CD8-positive, alpha-beta memory T cell (primary cell): ENCODE measurements at regions not wholly inside any gene's neighbourhood (a gene's known extent, or its start where the extent isn't known, plus 50 kb on each side); places are given as distances from the start of the nearest gene placed in this dataset.

Experiments used
- CTCF ChIA-PET: fragments of 350-600 bp; sonication (Branson Sonifier 250); formaldehyde crosslinking; loops from one replicate; lab custom pipeline; 2021; ENCODE audit warnings: antibody characterized with exemption; lab: Charles Lee
- POLR2A ChIA-PET: fragments of 350-600 bp; sonication (Branson Sonifier 250); formaldehyde crosslinking; loops from one replicate; lab custom pipeline; 2021; ENCODE audit warnings: antibody characterized with exemption; lab: Charles Lee
- DNase-seq, 5 donors: peaks; one replicate each; pipeline versions ENCODE4 v3.0.0 to v3.0.0-alpha.2; 2020 to 2022; ENCODE audit warnings: mixed read lengths in 1 of 5
- H3K27ac ChIP-seq: one replicate; pipeline ENCODE4 v1.7.0; 2013; ENCODE audit warnings: low read depth, mild to moderate bottlenecking, low read length, moderate library complexity
- H3K27me3 ChIP-seq: 2 replicates; pipeline ENCODE4 v1.7.0; 2013; ENCODE audit warnings: low read length, mild to moderate bottlenecking; ENCODE audit not compliant: insufficient read depth, poor library complexity, severe bottlenecking
- H3K36me3 ChIP-seq: 2 replicates; pipeline ENCODE4 v1.7.0; 2013; ENCODE audit warnings: mild to moderate bottlenecking, low read length, moderate library complexity; ENCODE audit not compliant: insufficient read depth
- H3K4me1 ChIP-seq: 2 replicates; pipeline ENCODE4 v1.7.0; 2013; ENCODE audit warnings: mild to moderate bottlenecking, low read length, moderate library complexity; ENCODE audit not compliant: insufficient read depth
- H3K4me3 ChIP-seq: 2 replicates; pipeline ENCODE4 v1.7.0; 2013; ENCODE audit warnings: mild to moderate bottlenecking, low read length
- H3K9me3 ChIP-seq: 2 replicates; pipeline ENCODE4 v1.7.0; 2013; ENCODE audit warnings: mild to moderate bottlenecking, low read length
- H3K27ac Mint-ChIP-seq, 8 donors: one replicate each; pipeline ENCODE4 v1.8.0; 2020 to 2021; ENCODE audit warnings: mixed read lengths in 8 of 8, mild to moderate bottlenecking in 6 of 8, inconsistent platforms in 3 of 8, moderate library complexity in 3 of 8
- H3K27me3 Mint-ChIP-seq, 2 donors: one replicate each; pipeline ENCODE4 v1.8.0; 2020 to 2021; ENCODE audit warnings: mixed read lengths in 2 of 2, mild to moderate bottlenecking in 1 of 2, moderate library complexity in 1 of 2
- H3K36me3 Mint-ChIP-seq, 3 donors: one replicate each; pipeline ENCODE4 v1.8.0; 2020 to 2021; ENCODE audit warnings: mixed read lengths in 3 of 3, inconsistent platforms in 1 of 3, mild to moderate bottlenecking in 1 of 3
- H3K4me1 Mint-ChIP-seq, 3 donors: one replicate each; pipeline ENCODE4 v1.8.0; 2020 to 2021; ENCODE audit warnings: mixed read lengths in 3 of 3, inconsistent platforms in 1 of 3, mild to moderate bottlenecking in 1 of 3
- H3K4me3 Mint-ChIP-seq, 7 donors: one replicate each; pipeline ENCODE4 v1.8.0; 2020 to 2021; ENCODE audit warnings: mixed read lengths in 7 of 7, mild to moderate bottlenecking in 6 of 7, moderate library complexity in 4 of 7, inconsistent platforms in 2 of 7
- H3K9me3 Mint-ChIP-seq, 5 donors: one replicate each; pipeline ENCODE4 v1.8.0; 2020 to 2022; ENCODE audit warnings: mixed read lengths in 5 of 5, mild to moderate bottlenecking in 3 of 5, moderate library complexity in 2 of 5, inconsistent platforms in 1 of 5

DNA sequence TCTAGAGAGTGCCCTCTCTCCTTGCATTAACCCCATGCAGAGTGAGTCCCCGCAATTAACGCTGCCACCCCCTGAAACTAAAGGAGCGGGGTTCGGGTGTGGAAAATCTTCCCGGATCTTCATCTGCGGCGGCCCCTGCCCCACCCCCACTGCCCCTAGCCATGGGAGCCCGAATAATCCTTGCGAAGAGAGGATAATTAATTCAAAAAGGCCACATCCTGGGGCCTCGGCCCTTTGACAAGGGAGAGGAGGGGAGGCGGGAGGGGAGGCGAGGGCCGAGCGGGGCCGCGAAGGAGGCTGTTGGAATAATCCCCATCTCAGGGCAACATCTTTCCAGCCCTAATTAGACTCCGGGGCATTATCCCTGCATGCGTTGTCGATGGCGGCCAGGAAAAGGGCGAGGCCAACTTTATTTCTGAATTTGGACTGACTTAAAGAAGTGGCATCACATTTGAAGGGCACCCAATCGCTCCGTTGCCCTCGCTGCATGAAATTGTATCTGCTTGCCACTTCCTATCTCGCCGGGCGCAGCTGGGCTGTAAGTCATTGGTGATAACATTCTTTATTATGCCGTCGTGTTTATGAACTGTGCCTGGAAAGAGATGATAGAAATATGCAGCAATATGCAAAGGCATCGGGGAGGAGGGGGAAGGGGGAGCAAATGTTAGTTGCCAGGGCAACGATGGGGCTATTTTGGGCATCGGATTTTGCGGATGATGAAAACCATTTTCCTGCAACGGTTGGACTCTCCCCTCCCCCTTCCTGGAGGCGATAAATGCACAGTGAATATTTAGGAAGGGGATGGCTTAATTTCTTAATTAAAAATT lies 387.1 kb upstream of the TNRC6C start:
- H3K27me3 ChIP-seq: no peaks in the 10 kb centered on the region
- peak in 1 of 5 donors; percentile 23 for DNase-seq
- Mint-ChIP-seq H3K4me1 (peaks cover 8 to 10% (median 9%) of the 10 kb centered on the region in 3 donors), H3K27ac (peak overlapping the region in 3 of 8 donors; percentile 10 to 73 (median 48)), H3K4me3 (peak overlapping the region in 5 of 7 donors; percentile 3 to 67 (median 60)), H3K9me3 (no peaks in the 10 kb centered on the region), H3K27me3 (peaks cover 24 to 40% of the 10 kb centered on the region in 2 donors), H3K36me3 (no peaks in the 10 kb centered on the region)
- ChIA-PET CTCF (no interaction called here), POLR2A (no interaction called here)
- no peak overlapping the region for H3K27ac ChIP-seq
- H3K36me3 ChIP-seq: no peaks in the 10 kb centered on the region
- peak overlapping the region; percentile 34 for H3K4me3 ChIP-seq
- no peaks in the 10 kb centered on the region for H3K9me3 ChIP-seq
- peaks cover 9% of the 10 kb centered on the region for H3K4me1 ChIP-seq

DNA sequence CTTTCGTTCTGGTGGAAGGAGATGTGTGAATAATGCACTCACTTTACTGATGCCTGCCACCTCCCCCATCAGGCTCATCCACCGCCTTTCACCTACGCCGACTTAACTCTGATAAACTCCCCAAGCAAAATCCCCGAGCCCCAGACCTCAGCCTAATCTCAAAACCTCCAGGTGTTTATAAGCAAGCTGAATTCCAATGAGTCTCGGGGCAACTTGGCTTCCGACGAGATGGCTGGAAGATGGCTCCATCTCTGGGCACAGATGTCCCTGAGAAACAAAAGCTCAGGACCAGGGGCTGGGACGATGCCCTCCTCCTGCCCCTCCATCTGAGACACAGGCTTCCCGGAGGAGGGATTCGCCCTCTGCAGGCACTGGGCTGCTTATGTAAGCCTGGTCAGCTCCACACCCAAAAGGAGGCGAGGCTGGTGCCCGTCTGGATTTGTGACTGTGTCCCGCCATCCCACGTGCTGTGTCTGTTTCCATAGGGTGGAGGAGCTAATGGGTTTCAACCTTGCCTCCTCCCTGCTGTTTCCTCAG lies 386.4 kb upstream of the TNRC6C start:
- H3K27me3 Mint-ChIP-seq: peaks cover 22 to 35% of the 10 kb centered on the region in 2 donors
- ChIA-PET POLR2A (no interaction called here), CTCF (no interaction called here)
- Histone ChIP-seq H3K4me3 (no peak overlapping the region), H3K4me1 (peaks cover 9% of the 10 kb centered on the region), H3K27ac (no peak overlapping the region), H3K27me3 (no peaks in the 10 kb centered on the region), H3K36me3 (no peaks in the 10 kb centered on the region), H3K9me3 (no peaks in the 10 kb centered on the region)
- H3K4me1 Mint-ChIP-seq: peaks cover 8 to 10% (median 9%) of the 10 kb centered on the region in 3 donors
- H3K27ac Mint-ChIP-seq: peak overlapping the region in 1 of 8 donors; percentile 20
- no peaks in the 10 kb centered on the region for H3K9me3 Mint-ChIP-seq
- H3K36me3 Mint-ChIP-seq: no peaks in the 10 kb centered on the region
- H3K4me3 Mint-ChIP-seq: peak overlapping the region in 5 of 7 donors; percentile 3 to 67 (median 60)
- no peak for DNase-seq

DNA sequence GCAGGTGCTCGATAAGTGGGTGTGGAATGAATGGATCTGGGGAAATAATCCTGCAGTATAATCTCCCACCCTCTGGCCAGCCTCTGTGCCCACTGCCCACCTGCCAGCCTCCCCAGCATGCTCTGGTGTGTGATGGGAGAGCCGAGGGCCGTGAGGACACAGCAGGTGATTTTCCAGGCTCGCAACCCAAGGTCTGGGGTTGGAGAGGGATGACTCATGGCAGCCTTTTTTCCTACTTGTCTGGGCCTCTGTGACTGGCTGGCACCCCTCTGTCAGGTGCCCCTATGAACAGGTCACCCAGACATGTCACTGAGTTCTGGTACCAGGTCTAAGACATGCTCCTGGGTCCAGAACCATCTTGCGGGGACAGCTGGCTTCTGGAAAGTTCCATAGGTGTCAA lies 385.7 kb upstream of the TNRC6C start:
- no peaks in the 10 kb centered on the region for H3K9me3 Mint-ChIP-seq
- Histone ChIP-seq H3K27me3 (no peaks in the 10 kb centered on the region), H3K9me3 (no peaks in the 10 kb centered on the region), H3K27ac (no peak overlapping the region), H3K36me3 (no peaks in the 10 kb centered on the region), H3K4me1 (peaks cover 9% of the 10 kb centered on the region), H3K4me3 (no peak overlapping the region)
- H3K27me3 Mint-ChIP-seq: peaks cover 22 to 30% of the 10 kb centered on the region in 2 donors
- ChIA-PET POLR2A (no interaction called here), CTCF (no interaction called here)
- no peak overlapping the region for H3K4me3 Mint-ChIP-seq
- H3K36me3 Mint-ChIP-seq: no peaks in the 10 kb centered on the region
- peaks cover 8 to 10% (median 9%) of the 10 kb centered on the region in 3 donors for H3K4me1 Mint-ChIP-seq
- no peak for DNase-seq
- no peak overlapping the region for H3K27ac Mint-ChIP-seq

DNA sequence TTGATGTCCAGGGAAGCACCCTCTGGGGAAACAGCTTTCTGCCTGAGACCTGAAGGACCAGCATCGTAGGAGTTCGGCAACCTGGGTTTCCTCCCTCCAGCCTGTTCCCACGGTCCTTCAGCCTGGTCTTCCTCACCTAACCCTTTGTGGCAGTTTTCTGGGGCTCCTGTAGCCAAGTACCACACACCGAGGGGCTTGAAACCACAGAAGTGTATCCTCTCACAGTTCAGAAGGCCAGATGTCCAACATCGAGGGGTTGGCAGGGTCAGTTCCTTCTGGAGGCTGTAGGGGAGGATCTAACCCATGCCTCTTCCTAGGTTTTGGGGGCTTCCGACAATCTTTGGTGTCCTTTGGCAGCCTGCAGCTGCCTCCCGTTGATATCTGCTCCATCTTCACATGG lies 381.0 kb upstream of the TNRC6C start:
- Mint-ChIP-seq H3K36me3 (no peaks in the 10 kb centered on the region), H3K27ac (no peak overlapping the region), H3K4me1 (peaks cover 0 to 4% (median 3%) of the 10 kb centered on the region in 3 donors), H3K4me3 (no peak overlapping the region), H3K27me3 (peaks cover 6 to 20% of the 10 kb centered on the region in 2 donors), H3K9me3 (peaks cover 0 to 7% (median 3%) of the 10 kb centered on the region in 5 donors)
- Histone ChIP-seq H3K9me3 (no peaks in the 10 kb centered on the region), H3K27me3 (no peaks in the 10 kb centered on the region), H3K27ac (no peak overlapping the region), H3K36me3 (no peaks in the 10 kb centered on the region), H3K4me1 (no peaks in the 10 kb centered on the region), H3K4me3 (no peak overlapping the region)
- DNase-seq: no peak
- ChIA-PET POLR2A (no interaction called here), CTCF (no interaction called here)

DNA sequence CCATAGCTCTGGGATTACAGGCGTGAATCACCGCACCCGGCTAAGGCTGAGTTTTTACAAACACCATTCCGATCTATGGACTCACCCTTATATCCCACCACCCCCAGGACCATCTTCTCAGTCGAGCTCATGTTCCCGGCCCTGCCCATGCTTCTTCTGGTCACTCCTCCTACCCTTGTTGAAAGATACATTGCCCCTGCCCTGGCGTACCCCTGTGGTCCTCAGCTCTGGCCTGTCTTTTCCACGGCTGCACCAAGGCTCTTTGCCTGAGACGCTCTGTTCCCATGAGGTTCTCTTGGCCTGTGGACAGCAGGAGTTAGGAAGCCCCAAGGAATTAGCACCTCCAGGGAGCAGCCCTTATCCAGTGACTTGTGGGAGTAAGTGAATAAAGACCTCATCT lies 379.4 kb upstream of the TNRC6C start:
- Histone ChIP-seq H3K4me3 (no peak overlapping the region), H3K9me3 (no peaks in the 10 kb centered on the region), H3K27me3 (no peaks in the 10 kb centered on the region), H3K27ac (no peak overlapping the region), H3K4me1 (no peaks in the 10 kb centered on the region), H3K36me3 (no peaks in the 10 kb centered on the region)
- Mint-ChIP-seq H3K36me3 (no peaks in the 10 kb centered on the region), H3K27ac (no peak overlapping the region), H3K9me3 (peaks cover 0 to 7% (median 3%) of the 10 kb centered on the region in 5 donors), H3K27me3 (peaks cover 3 to 14% of the 10 kb centered on the region in 2 donors), H3K4me1 (peaks cover 0 to 4% (median 3%) of the 10 kb centered on the region in 3 donors), H3K4me3 (no peak overlapping the region)
- CTCF ChIA-PET: no interaction called here
- DNase-seq: no peak
- POLR2A ChIA-PET: no interaction called here

DNA sequence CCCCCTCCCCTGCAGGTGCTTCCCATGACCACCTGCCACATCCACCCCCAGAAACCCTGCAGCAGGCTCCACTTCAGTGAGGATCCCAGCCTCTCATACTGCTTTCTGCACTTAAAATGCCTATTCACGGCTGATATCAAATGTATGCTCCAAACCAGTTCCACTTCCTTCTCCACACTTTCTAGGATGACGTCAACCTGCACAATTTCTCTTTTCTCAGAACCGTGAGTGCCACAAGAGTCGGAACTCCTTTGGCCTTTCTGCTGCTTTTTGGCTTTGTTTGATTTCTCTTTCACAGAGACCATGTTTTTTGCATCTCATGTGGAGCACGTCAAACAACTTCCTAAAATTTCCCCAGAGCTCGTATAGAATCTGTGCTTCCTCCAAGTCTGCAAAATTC lies 378.8 kb upstream of the TNRC6C start:
- Mint-ChIP-seq H3K27ac (peak overlapping the region in 1 of 8 donors; percentile 44), H3K36me3 (no peaks in the 10 kb centered on the region)
- H3K36me3 ChIP-seq: no peaks in the 10 kb centered on the region

DNA sequence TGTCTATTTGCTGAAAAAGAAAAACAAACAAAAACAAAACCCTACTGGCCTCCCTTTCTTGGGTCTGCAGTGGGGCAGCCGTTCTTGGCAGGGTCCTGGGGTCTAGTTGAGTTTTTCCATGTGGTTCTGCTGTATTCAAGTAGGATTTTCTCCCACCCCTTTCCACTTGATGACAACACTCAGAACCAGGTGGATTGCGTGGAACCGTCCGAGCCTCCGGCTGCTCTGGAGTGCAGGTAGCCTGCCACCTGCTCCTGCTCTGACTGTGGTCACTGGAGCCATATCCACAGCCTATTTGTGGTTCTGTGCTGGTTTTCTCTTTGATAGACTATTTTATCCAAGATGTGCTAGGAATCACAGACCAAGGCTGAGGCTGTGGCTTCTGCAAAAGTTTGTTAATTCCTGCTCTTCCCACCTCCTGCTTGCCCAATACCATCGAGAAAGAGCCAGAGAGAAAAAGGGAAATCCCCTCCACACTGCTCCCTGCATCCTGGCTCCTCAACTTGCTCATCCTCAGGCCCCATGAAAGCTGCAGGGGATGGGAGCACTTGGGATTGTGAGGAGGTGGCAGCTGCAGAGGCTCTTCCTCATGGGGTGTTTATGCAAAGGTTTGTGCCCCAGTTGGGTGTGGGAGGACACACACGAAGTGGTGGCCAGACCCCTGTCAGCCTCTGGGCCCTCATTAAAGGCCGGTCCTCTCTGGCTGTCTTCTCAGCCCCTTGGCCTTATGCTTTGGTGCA lies 377.8 kb upstream of the TNRC6C start:
- Histone ChIP-seq H3K9me3 (no peaks in the 10 kb centered on the region), H3K4me1 (no peaks in the 10 kb centered on the region), H3K27ac (no peak overlapping the region), H3K27me3 (no peaks in the 10 kb centered on the region), H3K4me3 (no peak overlapping the region), H3K36me3 (no peaks in the 10 kb centered on the region)
- CTCF ChIA-PET: interaction anchor here (0.7 kb wide), 1 partner anchor 866 kb away, joined by 3 read pairs; no protein-coding TSS in a partner anchor
- Mint-ChIP-seq H3K27me3 (peaks cover 1 to 12% of the 10 kb centered on the region in 2 donors), H3K4me1 (peaks cover 0 to 4% (median 3%) of the 10 kb centered on the region in 3 donors), H3K4me3 (no peak overlapping the region), H3K9me3 (peaks cover 0 to 7% (median 3%) of the 10 kb centered on the region in 5 donors), H3K36me3 (no peaks in the 10 kb centered on the region), H3K27ac (no peak overlapping the region)
- no peak for DNase-seq
- POLR2A ChIA-PET: no interaction called here

More for the DNA sequence above, 378.8 kb upstream of the TNRC6C start:
- no peaks in the 10 kb centered on the region for H3K9me3 ChIP-seq
- DNase-seq: no peak
- peaks cover 0 to 7% (median 3%) of the 10 kb centered on the region in 5 donors for H3K9me3 Mint-ChIP-seq
- H3K27ac ChIP-seq: no peak overlapping the region
- ChIA-PET CTCF (interaction anchor here (0.7 kb wide), 1 partner anchor 867 kb away, joined by 3 read pairs; no protein-coding TSS in a partner anchor), POLR2A (no interaction called here)
- peaks cover 1 to 10% of the 10 kb centered on the region in 2 donors for H3K27me3 Mint-ChIP-seq
- no peak overlapping the region for H3K4me3 Mint-ChIP-seq
- H3K4me1 Mint-ChIP-seq: peaks cover 0 to 4% (median 3%) of the 10 kb centered on the region in 3 donors
- H3K4me3 ChIP-seq: no peak overlapping the region
- no peaks in the 10 kb centered on the region for H3K4me1 ChIP-seq
- H3K27me3 ChIP-seq: no peaks in the 10 kb centered on the region
